HG02981 (cell line): ENCODE measurements at regions not wholly inside any gene's neighbourhood (a gene's known extent, or its start where the extent isn't known, plus 50 kb on each side); places are given as distances from the start of the nearest gene placed in this dataset.

Experiments used
- ATAC-seq: cut with Tn5 transposase; IDR thresholded peaks from one replicate; pipeline ENCODE4 v1.9.1; 2021; ENCODE audit warnings: mild to moderate bottlenecking, moderate library complexity; ENCODE audit not compliant: unreplicated experiment

GRCh38 chr15:39474657-39475056 lies 106.2 kb upstream of the THBS1 start:
- no peak for ATAC-seq

GRCh38 chr15:39478996-39479395 lies 101.9 kb upstream of the THBS1 start:
- ATAC-seq, result no peak

GRCh38 chr15:39479911-39480310 lies 101.0 kb upstream of the THBS1 start:
- ATAC-seq, result no peak

GRCh38 chr15:39482459-39482858 lies 98.4 kb upstream of the THBS1 start:
- no peak for ATAC-seq

- no peak for ATAC-seq
These were observed 94.0 kb upstream of the THBS1 start for GRCh38 chr15:39486621-39487457.

- no peak for ATAC-seq
These were observed 93.5 kb upstream of the THBS1 start for GRCh38 chr15:39487458-39487735.

GRCh38 chr15:39488516-39488915 lies 92.4 kb upstream of the THBS1 start:
- no peak for ATAC-seq

GRCh38 chr15:39488961-39489360 lies 91.9 kb upstream of the THBS1 start:
- no peak for ATAC-seq

GRCh38 chr15:39491115-39491885 lies 89.6 kb upstream of the THBS1 start:
- ATAC-seq, result no peak

GRCh38 chr15:39491886-39492490 lies 88.9 kb upstream of the THBS1 start:
- ATAC-seq, result no peak

GRCh38 chr15:39493424-39494067 lies 87.3 kb upstream of the THBS1 start:
- ATAC-seq, result no peak

GRCh38 chr15:39494462-39494861 lies 86.4 kb upstream of the THBS1 start:
- no peak for ATAC-seq

- no peak for ATAC-seq
These were observed 84.7 kb upstream of the THBS1 start for GRCh38 chr15:39495871-39496840.

- no peak for ATAC-seq
These were observed 83.7 kb upstream of the THBS1 start for GRCh38 chr15:39497016-39497758.

- ATAC-seq, result no peak
These were observed 82.9 kb upstream of the THBS1 start for GRCh38 chr15:39497759-39498565.

- ATAC-seq, result no peak
These were observed 82.2 kb upstream of the THBS1 start for GRCh38 chr15:39498629-39499028.

- no peak for ATAC-seq
These were observed 81.8 kb upstream of the THBS1 start for GRCh38 chr15:39499042-39499441.

- no peak for ATAC-seq
These were observed 81.2 kb upstream of the THBS1 start for GRCh38 chr15:39499681-39500080.
